H1 (cell line): ENCODE measurements at regions not wholly inside any gene's neighbourhood (a gene's known extent, or its start where the extent isn't known, plus 50 kb on each side); places are given as distances from the start of the nearest gene placed in this dataset.

Source experiments
- CBX8 ChIP-seq: fragments of 300-800, 300-1000 bp; sonication (generic); IDR thresholded peaks from 2 replicates; pipeline ENCODE4 v1.7.1; 2016; ENCODE audit warnings: low read depth, low read length, borderline replicate concordance
- CHD7 ChIP-seq: fragments of 300-600 bp; sonication (generic); IDR thresholded peaks from 2 replicates; pipeline ENCODE4 v1.7.1; 2012; ENCODE audit warnings: low read length, moderate library complexity, mild to moderate bottlenecking, inconsistent platforms; ENCODE audit not compliant: insufficient replicate concordance
- CTBP2 ChIP-seq: IDR thresholded peaks from 2 replicates; pipeline ENCODE4 v1.7.0; 2011; ENCODE audit warnings: borderline replicate concordance, mild to moderate bottlenecking, moderate library complexity, mixed read lengths, low read length; ENCODE audit not compliant: insufficient read depth, insufficient read length
- HDAC2 ChIP-seq, 2 experiments: fragments of 300-600 bp in 1 of 2; sonication (generic) in 1 of 2; IDR thresholded peaks; 2 replicates each; pipeline ENCODE4 v1.6.1; 2011 to 2012; ENCODE audit warnings: low read depth in 2 of 2, low read length in 2 of 2, mild to moderate bottlenecking in 2 of 2, moderate library complexity in 2 of 2, borderline replicate concordance in 1 of 2, inconsistent platforms in 1 of 2
- JUN ChIP-seq: IDR thresholded peaks from 2 replicates; pipeline ENCODE4 v1.6.1; 2011; ENCODE audit warnings: low read depth, mild to moderate bottlenecking, improper control_type of control experiment, low read length
- SAP30 ChIP-seq: fragments of 300-600 bp; sonication (generic); IDR thresholded peaks from 2 replicates; pipeline ENCODE4 v1.7.1; 2012; ENCODE audit warnings: low read length, moderate library complexity, mild to moderate bottlenecking, inconsistent platforms; ENCODE audit not compliant: insufficient read depth, insufficient replicate concordance
- SIN3A ChIP-seq, 2 experiments: IDR thresholded peaks in 1 of 2; conservative IDR thresholded peaks in 1 of 2; 2 replicates each; pipeline ENCODE4 v1.6.1; 2011 to 2012; ENCODE audit warnings: low read length in 2 of 2, improper control_type of control experiment in 1 of 2, low read depth in 1 of 2, mild to moderate bottlenecking in 1 of 2
- SP4 ChIP-seq: IDR thresholded peaks from 2 replicates; pipeline ENCODE4 v1.6.1; 2012; ENCODE audit warnings: low read length, inconsistent platforms
- TAF1 ChIP-seq: IDR thresholded peaks from 2 replicates; pipeline ENCODE4 v1.6.1; 2011; ENCODE audit warnings: mild to moderate bottlenecking, low read depth, low read length
- TAF7 ChIP-seq: optimal IDR thresholded peaks from 2 replicates; pipeline ENCODE3; 2011; ENCODE audit warnings: low read depth, mild to moderate bottlenecking, inconsistent platforms, low read length, moderate library complexity, borderline replicate concordance
- TBP ChIP-seq: IDR thresholded peaks from 2 replicates; pipeline ENCODE4 v1.6.1; 2011; ENCODE audit warnings: low read depth, low read length, improper control_type of control experiment

- TF ChIP-seq CTBP2 (no peak), SAP30 (no peak), CBX8 (no peak), HDAC2 (IDR thresholded peaks at IDR 0.05; ENCODE audit: borderline replicate concordance in 1 of 2, low read depth in 2 of 2, low read length in 2 of 2) (peak in 1 of 2 experiments; percentile 80; a peak in 1 of 4 replicates), TAF7 (no peak), TAF1 (no peak), SIN3A (conservative IDR thresholded peaks at IDR 0.05 in 1 of 2, IDR thresholded peaks at IDR 0.05 in 1 of 2; ENCODE audit: low read depth in 1 of 2, low read length in 2 of 2) (no peak), CHD7 (peak; percentile 57), TBP (no peak), JUN (no peak), SP4 (no peak)
Measured at GRCh38 chr2:41937464-41937906, 110.3 kb upstream of the PKDCC start (continued).
